ENCODE measurements at regions not wholly inside any gene's neighbourhood (a gene's known extent, or its start where the extent isn't known, plus 50 kb on each side); places are given as distances from the start of the nearest gene placed in this dataset.

- no peak for TF ChIP-seq TIGD3 (CRISPR knock-in tag; IDR thresholded peaks at IDR 0.05; ENCODE audit: borderline replicate concordance)
- TF ChIP-seq, protein P1, sequence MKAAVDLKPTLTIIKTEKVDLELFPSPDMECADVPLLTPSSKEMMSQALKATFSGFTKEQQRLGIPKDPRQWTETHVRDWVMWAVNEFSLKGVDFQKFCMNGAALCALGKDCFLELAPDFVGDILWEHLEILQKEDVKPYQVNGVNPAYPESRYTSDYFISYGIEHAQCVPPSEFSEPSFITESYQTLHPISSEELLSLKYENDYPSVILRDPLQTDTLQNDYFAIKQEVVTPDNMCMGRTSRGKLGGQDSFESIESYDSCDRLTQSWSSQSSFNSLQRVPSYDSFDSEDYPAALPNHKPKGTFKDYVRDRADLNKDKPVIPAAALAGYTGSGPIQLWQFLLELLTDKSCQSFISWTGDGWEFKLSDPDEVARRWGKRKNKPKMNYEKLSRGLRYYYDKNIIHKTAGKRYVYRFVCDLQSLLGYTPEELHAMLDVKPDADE (CRISPR knock-in tag; IDR thresholded peaks at IDR 0.05): no peak
- peak; percentile 87 for TF ChIP-seq SOX5 (CRISPR knock-in tag; IDR thresholded peaks at IDR 0.05; ENCODE audit: borderline replicate concordance)
- TF ChIP-seq NPAS2 (CRISPR knock-in tag; IDR thresholded peaks at IDR 0.05; ENCODE audit: borderline replicate concordance): no peak
- TF ChIP-seq ZNF3 (CRISPR knock-in tag; IDR thresholded peaks at IDR 0.05): peak; percentile 68; the same call in 1 of the 2 replicates
- no peak for TF ChIP-seq WIZ (CRISPR knock-in tag; IDR thresholded peaks at IDR 0.05)
- TF ChIP-seq ZNF552 (CRISPR knock-in tag; IDR thresholded peaks at IDR 0.05; ENCODE audit: borderline replicate concordance): no peak
- peak; percentile 99 for TF ChIP-seq HNF4A (CRISPR knock-in tag; IDR thresholded peaks at IDR 0.05)
- TF ChIP-seq ZBTB21 (CRISPR knock-in tag; IDR thresholded peaks at IDR 0.05): no peak
- TF ChIP-seq ZFP62 (CRISPR knock-in tag; IDR thresholded peaks at IDR 0.05): no peak
- no peak for TF ChIP-seq ZBTB14 (CRISPR knock-in tag; IDR thresholded peaks at IDR 0.05)
- TF ChIP-seq CEBPB (IDR thresholded peaks at IDR 0.05; ENCODE audit: borderline replicate concordance, low read depth, low read length): peak; percentile 87
- TF ChIP-seq ZNF766 (CRISPR knock-in tag; IDR thresholded peaks at IDR 0.05; ENCODE audit: borderline replicate concordance): peak; percentile 36; the same call in 1 of the 2 replicates
- no peak for TF ChIP-seq ZNF687 (CRISPR knock-in tag; IDR thresholded peaks at IDR 0.05)
- 0 out of 2 replicates have a peak, but pooled peaks have one; percentile 33 for TF ChIP-seq RELA (CRISPR knock-in tag; IDR thresholded peaks at IDR 0.05)
- TF ChIP-seq, protein P2, sequence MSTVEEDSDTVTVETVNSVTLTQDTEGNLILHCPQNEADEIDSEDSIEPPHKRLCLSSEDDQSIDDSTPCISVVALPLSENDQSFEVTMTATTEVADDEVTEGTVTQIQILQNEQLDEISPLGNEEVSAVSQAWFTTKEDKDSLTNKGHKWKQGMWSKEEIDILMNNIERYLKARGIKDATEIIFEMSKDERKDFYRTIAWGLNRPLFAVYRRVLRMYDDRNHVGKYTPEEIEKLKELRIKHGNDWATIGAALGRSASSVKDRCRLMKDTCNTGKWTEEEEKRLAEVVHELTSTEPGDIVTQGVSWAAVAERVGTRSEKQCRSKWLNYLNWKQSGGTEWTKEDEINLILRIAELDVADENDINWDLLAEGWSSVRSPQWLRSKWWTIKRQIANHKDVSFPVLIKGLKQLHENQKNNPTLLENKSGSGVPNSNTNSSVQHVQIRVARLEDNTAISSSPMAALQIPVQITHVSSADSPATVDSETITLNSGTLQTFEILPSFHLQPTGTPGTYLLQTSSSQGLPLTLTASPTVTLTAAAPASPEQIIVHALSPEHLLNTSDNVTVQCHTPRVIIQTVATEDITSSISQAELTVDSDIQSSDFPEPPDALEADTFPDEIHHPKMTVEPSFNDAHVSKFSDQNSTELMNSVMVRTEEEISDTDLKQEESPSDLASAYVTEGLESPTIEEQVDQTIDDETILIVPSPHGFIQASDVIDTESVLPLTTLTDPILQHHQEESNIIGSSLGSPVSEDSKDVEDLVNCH (CRISPR knock-in tag; IDR thresholded peaks at IDR 0.05): 0 out of 2 replicates have a peak, but pooled peaks have one; percentile 75
- no peak for TF ChIP-seq CHD2 (IDR thresholded peaks at IDR 0.05; ENCODE audit: low read depth, low read length)
- TF ChIP-seq ZNF691 (CRISPR knock-in tag; IDR thresholded peaks at IDR 0.05; ENCODE audit: borderline replicate concordance, low read depth): peak; percentile 60; the same call in 1 of the 2 replicates
- no peak for TF ChIP-seq NFE2L2 (IDR thresholded peaks at IDR 0.05; ENCODE audit: low read length)
- no peak for TF ChIP-seq AGO2 (optimal IDR thresholded peaks at IDR 0.05; ENCODE audit: low read depth, low read length)
Observed at GRCh38 chr2:120550893-120551446, 184.7 kb upstream of the GLI2 start (continued).
